Fibroblast of lung (primary cell): ENCODE measurements at regions not wholly inside any gene's neighbourhood (a gene's known extent, or its start where the extent isn't known, plus 50 kb on each side); places are given as distances from the start of the nearest gene placed in this dataset.

Source experiments
- DNase-seq, 2 donors: peaks; one replicate each; pipeline versions ENCODE4 v3.0.0 to v3.0.0-alpha.2; 2010; ENCODE audit warnings: low read depth in 2 of 2
- H2AFZ ChIP-seq: 2 replicates; pipeline ENCODE4 v1.5.1; 2012; ENCODE audit warnings: low read length, control low read depth, inconsistent platforms
- H3K27ac ChIP-seq: 2 replicates; pipeline ENCODE4 v1.5.1; 2011; ENCODE audit warnings: low read length, control low read depth; ENCODE audit not compliant: insufficient read depth
- H3K27me3 ChIP-seq: 2 replicates; pipeline ENCODE4 v1.5.1; 2011; ENCODE audit warnings: mild to moderate bottlenecking, low read length; ENCODE audit not compliant: control insufficient read depth, insufficient read depth
- H3K36me3 ChIP-seq: 2 replicates; pipeline ENCODE4 v1.5.1; 2011; ENCODE audit warnings: low read length; ENCODE audit not compliant: control insufficient read depth, insufficient read depth
- H3K4me1 ChIP-seq: 2 replicates; pipeline ENCODE4 v1.5.1; 2011; ENCODE audit warnings: low read length; ENCODE audit not compliant: control insufficient read depth, insufficient read depth; ENCODE audit errors: extremely low read depth
- H3K4me2 ChIP-seq: 2 replicates; pipeline ENCODE4 v1.5.1; 2011; ENCODE audit warnings: low read length, control low read depth; ENCODE audit not compliant: insufficient read depth; ENCODE audit errors: extremely low read depth
- H3K4me3 ChIP-seq, 4 experiments: fragments of 200-600 bp in 1 of 4; sonication (generic) in 1 of 4; replicated peaks in 1 of 4; 2 replicates each; pipeline ENCODE4 v1.5.1; 2011 to 2016; ENCODE audit warnings: low read length in 4 of 4, low read depth in 3 of 4, mild to moderate bottlenecking in 3 of 4, control low read depth in 2 of 4, inconsistent platforms in 1 of 4, mixed read lengths in 1 of 4; ENCODE audit not compliant: insufficient read depth in 1 of 4; ENCODE audit errors: control extremely low read depth in 1 of 4
- H3K79me2 ChIP-seq: 2 replicates; pipeline ENCODE4 v1.5.1; 2012; ENCODE audit warnings: mild to moderate bottlenecking, low read length, inconsistent platforms; ENCODE audit not compliant: control insufficient read depth, insufficient read depth
- H3K9ac ChIP-seq: 2 replicates; pipeline ENCODE4 v1.5.1; 2011; ENCODE audit warnings: mild to moderate bottlenecking, low read length, control low read depth; ENCODE audit not compliant: insufficient read depth
- H3K9me3 ChIP-seq: 2 replicates; pipeline ENCODE4 v1.5.1; 2012; ENCODE audit warnings: low read depth, low read length; ENCODE audit not compliant: control insufficient read depth, insufficient read depth
- H4K20me1 ChIP-seq: 2 replicates; pipeline ENCODE4 v1.5.1; 2011; ENCODE audit warnings: low read length; ENCODE audit not compliant: control insufficient read depth, insufficient read depth; ENCODE audit errors: extremely low read depth
- EZH2 ChIP-seq: IDR thresholded peaks from 2 replicates; pipeline ENCODE4 v1.5.1; 2012; ENCODE audit warnings: low read length, control low read depth, mild to moderate bottlenecking; ENCODE audit errors: missing control alignments
- TF ChIP-seq, protein P1 (sequence below), 2 donors: IDR thresholded peaks in 1 of 2; conservative IDR thresholded peaks in 1 of 2; 1 replicate in 1 of 2; 2 replicates in 1 of 2; pipeline ENCODE4 v1.5.1; 2011 to 2012; ENCODE audit warnings: low read length in 2 of 2, control low read depth in 1 of 2, inconsistent platforms in 1 of 2, low read depth in 1 of 2, mild to moderate bottlenecking in 1 of 2

DNA sequence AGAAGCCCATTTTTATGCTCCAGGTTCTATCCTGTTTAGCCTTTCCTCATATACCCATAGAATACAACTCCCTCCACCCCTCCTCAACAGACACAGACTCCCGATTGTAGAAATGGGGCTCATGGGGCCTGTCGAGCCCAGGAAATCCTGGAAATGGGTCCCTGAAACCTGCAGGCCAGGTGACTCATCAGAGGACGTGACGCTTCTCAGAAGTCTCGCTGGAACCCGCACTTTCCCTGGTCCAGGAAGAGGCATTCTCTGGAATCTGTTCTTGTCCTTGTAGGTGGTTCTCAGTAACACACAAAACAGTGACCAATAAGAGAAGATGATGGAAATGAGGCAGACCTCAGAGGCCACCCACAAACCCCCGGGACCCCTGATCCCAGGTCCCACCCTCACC, 244.8 kb upstream of the PPP2R2D start:
- no peaks in the 10 kb centered on the region for H4K20me1 ChIP-seq
- H3K4me2 ChIP-seq, result no peak overlapping the region
- TF ChIP-seq, protein P1, sequence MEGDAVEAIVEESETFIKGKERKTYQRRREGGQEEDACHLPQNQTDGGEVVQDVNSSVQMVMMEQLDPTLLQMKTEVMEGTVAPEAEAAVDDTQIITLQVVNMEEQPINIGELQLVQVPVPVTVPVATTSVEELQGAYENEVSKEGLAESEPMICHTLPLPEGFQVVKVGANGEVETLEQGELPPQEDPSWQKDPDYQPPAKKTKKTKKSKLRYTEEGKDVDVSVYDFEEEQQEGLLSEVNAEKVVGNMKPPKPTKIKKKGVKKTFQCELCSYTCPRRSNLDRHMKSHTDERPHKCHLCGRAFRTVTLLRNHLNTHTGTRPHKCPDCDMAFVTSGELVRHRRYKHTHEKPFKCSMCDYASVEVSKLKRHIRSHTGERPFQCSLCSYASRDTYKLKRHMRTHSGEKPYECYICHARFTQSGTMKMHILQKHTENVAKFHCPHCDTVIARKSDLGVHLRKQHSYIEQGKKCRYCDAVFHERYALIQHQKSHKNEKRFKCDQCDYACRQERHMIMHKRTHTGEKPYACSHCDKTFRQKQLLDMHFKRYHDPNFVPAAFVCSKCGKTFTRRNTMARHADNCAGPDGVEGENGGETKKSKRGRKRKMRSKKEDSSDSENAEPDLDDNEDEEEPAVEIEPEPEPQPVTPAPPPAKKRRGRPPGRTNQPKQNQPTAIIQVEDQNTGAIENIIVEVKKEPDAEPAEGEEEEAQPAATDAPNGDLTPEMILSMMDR (conservative IDR thresholded peaks at IDR 0.05 in 1 of 2, IDR thresholded peaks at IDR 0.05 in 1 of 2; ENCODE audit: low read depth in 1 of 2, low read length in 2 of 2), result no peak
- TF ChIP-seq EZH2, result no peak
- no peak overlapping the region for H2AFZ ChIP-seq
- no peak overlapping the region for H3K4me3 ChIP-seq
- H3K4me1 ChIP-seq, result no peaks in the 10 kb centered on the region
- no peak for DNase-seq
- no peak overlapping the region for H3K27ac ChIP-seq
- no peaks in the 10 kb centered on the region for H3K36me3 ChIP-seq
- no peaks in the 10 kb centered on the region for H3K27me3 ChIP-seq
- no peaks in the 10 kb centered on the region for H3K9me3 ChIP-seq
- no peaks in the 10 kb centered on the region for H3K79me2 ChIP-seq
- no peak overlapping the region for H3K9ac ChIP-seq

DNA sequence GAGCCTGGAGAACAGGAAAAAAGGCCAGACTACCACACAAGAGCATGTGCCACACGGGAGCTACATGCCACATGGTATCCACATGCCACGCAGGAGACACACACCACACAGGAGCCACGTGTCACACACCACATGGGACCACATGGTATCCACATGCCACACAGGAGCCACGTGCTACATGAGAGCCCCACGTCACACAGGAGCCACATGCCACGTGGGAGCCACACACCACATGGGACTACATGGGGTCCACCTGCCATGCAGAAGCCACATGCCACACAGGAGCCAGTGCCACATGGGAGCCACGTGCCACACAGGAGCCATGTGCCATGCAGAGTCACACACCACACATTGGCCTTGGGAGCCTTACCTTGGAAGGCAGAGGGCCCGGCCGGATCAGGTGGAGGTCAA, 244.4 kb upstream of the PPP2R2D start:
- Histone ChIP-seq H3K27me3 (no peaks in the 10 kb centered on the region), H3K27ac (no peak overlapping the region), H3K36me3 (no peaks in the 10 kb centered on the region), H3K4me1 (no peaks in the 10 kb centered on the region), H3K4me2 (no peak overlapping the region), H4K20me1 (no peaks in the 10 kb centered on the region), H3K9me3 (no peaks in the 10 kb centered on the region), H2AFZ (no peak overlapping the region), H3K4me3 (no peak overlapping the region), H3K9ac (no peak overlapping the region), H3K79me2 (no peaks in the 10 kb centered on the region)
- TF ChIP-seq, protein P1 (conservative IDR thresholded peaks at IDR 0.05 in 1 of 2, IDR thresholded peaks at IDR 0.05 in 1 of 2; ENCODE audit: low read depth in 1 of 2, low read length in 2 of 2), result no peak
- TF ChIP-seq EZH2, result no peak
- DNase-seq, result no peak

DNA sequence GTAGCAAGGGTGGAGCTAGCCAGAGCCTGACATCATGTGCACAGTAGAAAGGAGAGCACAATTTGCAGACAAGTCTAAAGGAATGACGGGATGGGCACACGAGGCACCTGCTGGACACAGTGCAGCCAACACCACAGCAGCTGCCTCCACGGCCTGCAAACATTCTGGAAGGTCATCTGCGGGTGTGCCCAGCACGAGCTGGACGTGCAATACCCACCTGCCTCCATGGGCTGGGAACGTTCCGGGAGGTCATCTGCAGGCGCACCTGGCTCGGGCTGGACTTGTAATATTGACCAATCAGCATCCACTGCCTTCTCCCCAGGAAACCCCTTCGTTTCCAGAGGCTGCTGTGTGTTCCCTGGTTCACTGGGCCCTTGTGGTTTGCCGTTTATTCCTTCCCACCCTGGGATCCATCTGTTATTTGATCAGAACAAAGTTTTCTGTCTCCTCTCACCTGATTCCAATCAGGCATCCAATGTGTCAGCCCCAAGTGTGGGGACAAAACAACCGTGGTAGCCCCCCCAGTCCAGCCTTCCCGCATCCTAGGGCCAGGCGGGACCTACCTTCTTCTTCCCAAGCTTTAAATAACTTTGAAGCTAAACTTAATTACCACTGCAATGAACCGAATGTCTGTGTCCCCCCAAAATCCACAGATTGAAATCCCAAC, 243.4 kb upstream of the PPP2R2D start:
- TF ChIP-seq, protein P1 (conservative IDR thresholded peaks at IDR 0.05 in 1 of 2, IDR thresholded peaks at IDR 0.05 in 1 of 2; ENCODE audit: low read depth in 1 of 2, low read length in 2 of 2), result no peak
- no peak for TF ChIP-seq EZH2
- no peak for DNase-seq
- Histone ChIP-seq H3K79me2 (no peaks in the 10 kb centered on the region), H3K4me1 (no peaks in the 10 kb centered on the region), H3K4me3 (no peak overlapping the region), H3K4me2 (no peak overlapping the region), H3K9me3 (no peaks in the 10 kb centered on the region), H3K36me3 (no peaks in the 10 kb centered on the region), H4K20me1 (no peaks in the 10 kb centered on the region), H3K27ac (no peak overlapping the region), H3K27me3 (no peaks in the 10 kb centered on the region), H2AFZ (no peak overlapping the region), H3K9ac (no peak overlapping the region)
